NCI-H510A (cell line): ENCODE measurements at regions not wholly inside any gene's neighbourhood (a gene's known extent, or its start where the extent isn't known, plus 50 kb on each side); places are given as distances from the start of the nearest gene placed in this dataset.
A peak's percentile ranks its signal among the peaks of the same experiment; 100 is the strongest.

ENCODE experiments used
- DNase-seq: peaks from one replicate; lab custom pipeline; 2025; lab: John Stamatoyannopoulos, UW

- DNase-seq, result no peak
These were observed 185.0 kb downstream of the RFC3 start for GRCh38 chr13:34002924-34003323.

GRCh38 chr13:34003656-34004055 is 185.7 kb downstream of the RFC3 start:
- DNase-seq, result no peak

GRCh38 chr13:34004676-34005075 is 186.7 kb downstream of the RFC3 start:
- no peak for DNase-seq

GRCh38 chr13:34006011-34006410 is 188.1 kb downstream of the RFC3 start:
- DNase-seq, result no peak

- peak; percentile 19 for DNase-seq
These were observed 193.7 kb downstream of the RFC3 start for GRCh38 chr13:34011552-34012085.

- DNase-seq, result no peak
These were observed 194.4 kb downstream of the RFC3 start for GRCh38 chr13:34012382-34012781.

GRCh38 chr13:34013061-34013460 is 195.1 kb downstream of the RFC3 start:
- DNase-seq, result no peak

GRCh38 chr13:34017231-34017630 is 199.3 kb downstream of the RFC3 start:
- no peak for DNase-seq

- DNase-seq, result no peak
These were observed 201.9 kb downstream of the RFC3 start for GRCh38 chr13:34019870-34020269.

- DNase-seq, result no peak
These were observed 202.4 kb downstream of the RFC3 start for GRCh38 chr13:34020388-34020787.

- no peak for DNase-seq
These were observed 203.7 kb downstream of the RFC3 start for GRCh38 chr13:34021619-34022018.

- DNase-seq, result no peak
These were observed 207.8 kb downstream of the RFC3 start for GRCh38 chr13:34025746-34026145.

GRCh38 chr13:34026308-34026707 is 208.4 kb downstream of the RFC3 start:
- no peak for DNase-seq

GRCh38 chr13:34028496-34029442 is 210.8 kb downstream of the RFC3 start:
- no peak for DNase-seq

- DNase-seq, result no peak
These were observed 212.8 kb downstream of the RFC3 start for GRCh38 chr13:34030782-34031181.

- DNase-seq, result no peak
These were observed 213.7 kb downstream of the RFC3 start for GRCh38 chr13:34031610-34032009.

GRCh38 chr13:34034411-34034810 is 216.5 kb downstream of the RFC3 start:
- DNase-seq, result no peak

GRCh38 chr13:34035178-34035577 is 217.2 kb downstream of the RFC3 start:
- DNase-seq, result no peak

GRCh38 chr13:34035676-34036325 is 217.9 kb downstream of the RFC3 start:
- no peak for DNase-seq

- no peak for DNase-seq
These were observed 219.9 kb downstream of the RFC3 start for GRCh38 chr13:34037636-34038540.

- DNase-seq, result no peak
These were observed 220.7 kb downstream of the RFC3 start for GRCh38 chr13:34038541-34039068.

GRCh38 chr13:34039678-34040077 is 221.7 kb downstream of the RFC3 start:
- no peak for DNase-seq
